Heart right ventricle (tissue), 16 donors: ENCODE measurements at regions not wholly inside any gene's neighbourhood (a gene's known extent, or its start where the extent isn't known, plus 50 kb on each side); places are given as distances from the start of the nearest gene placed in this dataset.

ENCODE experiments used
- ATAC-seq, 8 donors: fragments of 200-7000 bp; cut with Tn5 transposase; one replicate each; pipeline ENCODE4 v1.9.1; 2020; ENCODE audit warnings: mild to moderate bottlenecking in 8 of 8, moderate library complexity in 8 of 8, moderate number of reproducible peaks in 1 of 8
- DNase-seq, 2 donors: peaks; one replicate each; pipeline ENCODE4 v3.0.0-alpha.2; 2020
- H3K27ac ChIP-seq, 10 donors: fragments of 200-600 bp; sonication (generic) in 2 of 10; one replicate each; pipeline versions ENCODE4 v1.5.0 to v1.8.0; 2020 to 2022; ENCODE audit warnings: mild to moderate bottlenecking in 3 of 10
- H3K27me3 ChIP-seq, 7 donors: fragments of 200-600 bp; one replicate each; pipeline ENCODE4 v1.8.0; 2021 to 2022; ENCODE audit warnings: mild to moderate bottlenecking in 2 of 7
- H3K36me3 ChIP-seq, 9 donors: fragments of 200-600 bp; sonication (generic) in 1 of 9; one replicate each; pipeline versions ENCODE4 v1.5.0 to v1.8.0; 2020 to 2022; ENCODE audit warnings: mild to moderate bottlenecking in 2 of 9
- H3K4me1 ChIP-seq, 9 donors: fragments of 200-600 bp; sonication (generic) in 1 of 9; one replicate each; pipeline versions ENCODE4 v1.5.0 to v1.8.0; 2020 to 2022; ENCODE audit warnings: mild to moderate bottlenecking in 4 of 9
- H3K4me3 ChIP-seq, 10 donors: fragments of 200-600 bp; sonication (generic) in 2 of 10; one replicate each; pipeline versions ENCODE4 v1.5.0 to v1.8.0; 2020 to 2022; ENCODE audit warnings: mild to moderate bottlenecking in 7 of 10, moderate library complexity in 2 of 10
- H3K9me3 ChIP-seq, 11 donors: fragments of 200-600 bp in 10 of 11; sonication (generic) in 2 of 11; one replicate each; pipeline versions ENCODE4 v1.5.0 to v1.8.0; 2013 to 2022; ENCODE audit warnings: mild to moderate bottlenecking in 2 of 11, control low read depth in 1 of 11, moderate library complexity in 1 of 11
- WGBS, 2 donors: extraction: QIAGEN DNeasy Blood & Tissue Kit; methylation state at CpG; one replicate each; pipeline ENCODE4 v1.1.7; 2013; ENCODE audit warnings: inconsistent platforms in 1 of 2; 5-methylcytosine and 5-hydroxymethylcytosine counted together
- intact Hi-C, 10 donors: fragments of 100-400 bp; cut with DNase I; formaldehyde crosslinking; loops; one replicate each; pipeline versions ENCODE4 v1.11.1 to v1.14.2; 2022
- TF ChIP-seq, protein P1 (sequence below), 9 donors: fragments of 200-600 bp; sonication (generic) in 2 of 9; IDR thresholded peaks; one replicate each; pipeline versions ENCODE4 v1.5.0 to v1.8.0; 2021 to 2022; ENCODE audit warnings: antibody characterized with exemption in 9 of 9, mild to moderate bottlenecking in 5 of 9, moderate library complexity in 1 of 9
- donor health status: Arrhythmogenic right ventricular cardiomyopathy.
- donor health status: ischemic (EF 13 %, LVEDD 7.1; RV severe dilation, severe dysfunction).
- donor health status: healthy with polysubstance abuse.
- donor health status: DM: no; HTN: yes; CAD: no.
- donor health status: DM: no; HTN: no; CAD: no.
- donor health status: ischemic (EF 25% LVEDD 6.9; RV normal size, moderate dysfunction).
- donor health status: ischemic (EF 25% LVEDD 5.7; RV mildly dilated, moderate dysfunction).
- donor health status: healthy.
- donor health status: DM: yes; HTN: yes; CAD: no.
- donor health status: Ischemic cardiomyopathy.
- donor health status: ischemic (EF 35%, LVEDD 5.7; RV mildly dilated, moderate dysfunction).
- donor health status: nonischemic (EF 11% LVEDD 7.7; RV severe dilation, severe dysfunction).
- donor health status: DM: yes; HTN: yes; CAD: no.
- donor health status: PGD.
- donor health status: ischemic (EF 29% LVEDD 5.4; RV normal size, mild dysfunction).
- donor health status: nonischemic (EF 23%, LVEDD 6.1; RV moderate dilation, normal function).

DNA sequence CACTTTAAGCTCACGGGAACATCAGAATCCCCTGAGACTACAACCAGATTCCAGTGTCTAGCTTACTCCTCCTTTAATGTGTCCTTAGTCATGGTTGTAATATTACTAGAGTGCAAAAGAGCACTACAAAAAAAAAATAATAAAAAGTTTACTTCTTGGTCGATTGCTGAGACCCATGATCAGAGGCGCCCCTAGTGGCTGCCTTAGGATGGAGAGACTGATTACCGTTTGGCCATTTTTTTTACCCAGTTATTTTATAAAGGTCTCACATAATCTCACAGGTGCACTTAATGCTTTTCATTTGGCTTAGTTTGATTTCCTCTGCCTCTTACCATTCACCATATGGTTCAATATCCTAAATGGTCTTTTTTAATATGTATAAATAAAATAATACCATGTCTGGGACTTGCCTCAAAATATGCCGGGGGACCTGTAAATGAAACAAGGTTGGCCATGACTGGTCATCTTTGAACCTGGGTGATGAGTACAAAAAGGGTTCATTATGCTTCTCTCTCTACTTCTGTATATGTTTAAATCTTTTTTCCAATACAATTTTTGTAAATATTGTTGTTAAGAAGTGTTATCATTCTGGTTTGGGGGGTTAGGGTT lies 331.5 kb upstream of the NFE2L3 start:
- Histone ChIP-seq H3K27ac (no peak overlapping the region), H3K36me3 (no peaks in the 10 kb centered on the region), H3K4me3 (no peak overlapping the region), H3K27me3 (peaks cover 0 to 8% (median 0%) of the 10 kb centered on the region in 7 donors), H3K4me1 (no peaks in the 10 kb centered on the region), H3K9me3 (no peaks in the 10 kb centered on the region)
- DNase-seq (no peak), ATAC-seq (no peak)
- TF ChIP-seq, protein P1, sequence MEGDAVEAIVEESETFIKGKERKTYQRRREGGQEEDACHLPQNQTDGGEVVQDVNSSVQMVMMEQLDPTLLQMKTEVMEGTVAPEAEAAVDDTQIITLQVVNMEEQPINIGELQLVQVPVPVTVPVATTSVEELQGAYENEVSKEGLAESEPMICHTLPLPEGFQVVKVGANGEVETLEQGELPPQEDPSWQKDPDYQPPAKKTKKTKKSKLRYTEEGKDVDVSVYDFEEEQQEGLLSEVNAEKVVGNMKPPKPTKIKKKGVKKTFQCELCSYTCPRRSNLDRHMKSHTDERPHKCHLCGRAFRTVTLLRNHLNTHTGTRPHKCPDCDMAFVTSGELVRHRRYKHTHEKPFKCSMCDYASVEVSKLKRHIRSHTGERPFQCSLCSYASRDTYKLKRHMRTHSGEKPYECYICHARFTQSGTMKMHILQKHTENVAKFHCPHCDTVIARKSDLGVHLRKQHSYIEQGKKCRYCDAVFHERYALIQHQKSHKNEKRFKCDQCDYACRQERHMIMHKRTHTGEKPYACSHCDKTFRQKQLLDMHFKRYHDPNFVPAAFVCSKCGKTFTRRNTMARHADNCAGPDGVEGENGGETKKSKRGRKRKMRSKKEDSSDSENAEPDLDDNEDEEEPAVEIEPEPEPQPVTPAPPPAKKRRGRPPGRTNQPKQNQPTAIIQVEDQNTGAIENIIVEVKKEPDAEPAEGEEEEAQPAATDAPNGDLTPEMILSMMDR (IDR thresholded peaks at IDR 0.05) = peak in 7 of 9 donors; percentile 16 to 35 (median 25)
- intact Hi-C loops = no loop called here
- 58 to 62% methylated on average over 5 of the region's 5 CpGs for WGBS, 2 donors

DNA sequence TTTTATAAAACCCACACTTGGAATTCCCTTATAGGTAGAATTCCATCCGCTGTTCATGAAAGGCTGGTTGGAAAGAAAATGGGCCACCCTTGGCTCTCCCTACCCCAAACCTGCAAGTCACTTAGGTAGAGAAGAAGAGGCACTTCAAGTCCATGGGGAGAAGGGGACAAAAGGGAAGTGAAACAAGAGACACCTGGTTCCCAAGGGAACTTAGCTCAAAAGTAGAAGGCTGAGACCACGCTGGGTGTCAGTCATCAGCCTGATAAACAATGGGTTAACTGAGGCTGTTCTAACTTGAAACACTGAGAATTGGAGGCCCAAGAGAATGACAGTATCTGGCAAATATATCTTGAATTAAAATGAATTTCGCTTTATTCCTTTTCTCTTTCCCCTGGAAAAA lies 330.8 kb upstream of the NFE2L3 start:
- H3K27ac ChIP-seq = no peak overlapping the region
- no peaks in the 10 kb centered on the region for H3K4me1 ChIP-seq
- WGBS, 2 donors = 83 to 87% methylated on average over 3 of the region's 3 CpGs
- no peaks in the 10 kb centered on the region for H3K9me3 ChIP-seq
- ATAC-seq = no peak
- H3K27me3 ChIP-seq = peaks cover 0 to 8% (median 0%) of the 10 kb centered on the region in 7 donors
- DNase-seq = no peak
- TF ChIP-seq, protein P1 (IDR thresholded peaks at IDR 0.05) = no peak
- intact Hi-C loops = no loop called here
- no peak overlapping the region for H3K4me3 ChIP-seq
- H3K36me3 ChIP-seq = no peaks in the 10 kb centered on the region

- H3K27me3 ChIP-seq = peaks cover 0 to 8% (median 0%) of the 10 kb centered on the region in 7 donors
- DNase-seq (no peak), ATAC-seq (no peak)
- no peaks in the 10 kb centered on the region for H3K4me1 ChIP-seq
- TF ChIP-seq, protein P1 (IDR thresholded peaks at IDR 0.05) = no peak
- H3K36me3 ChIP-seq = no peaks in the 10 kb centered on the region
- WGBS, 2 donors = 91 to 96% methylated on average over 4 of the region's 4 CpGs
- intact Hi-C loops = no loop called here
- no peaks in the 10 kb centered on the region for H3K9me3 ChIP-seq
- H3K4me3 ChIP-seq = no peak overlapping the region
- no peak overlapping the region for H3K27ac ChIP-seq
Observed at GRCh38 chr7:25822823-25823222, 329.2 kb upstream of the NFE2L3 start.

- Histone ChIP-seq H3K27ac (no peak overlapping the region), H3K4me1 (no peaks in the 10 kb centered on the region), H3K4me3 (no peak overlapping the region), H3K27me3 (peaks cover 0 to 8% (median 0%) of the 10 kb centered on the region in 7 donors), H3K9me3 (peaks cover 0 to 3% (median 0%) of the 10 kb centered on the region in 11 donors), H3K36me3 (no peaks in the 10 kb centered on the region)
- TF ChIP-seq, protein P1 (IDR thresholded peaks at IDR 0.05) = no peak
- DNase-seq (no peak), ATAC-seq (no peak)
- intact Hi-C loops = no loop called here
Observed at GRCh38 chr7:25823571-25823970, 328.4 kb upstream of the NFE2L3 start.
